GM18867 (cell line): ENCODE measurements at regions not wholly inside any gene's neighbourhood (a gene's known extent, or its start where the extent isn't known, plus 50 kb on each side); places are given as distances from the start of the nearest gene placed in this dataset.
"Not testable (repeated sequence)": the region's sequence is repeated elsewhere in the genome, so short reads cannot be mapped to it uniquely, and the experiment has no call there.

ENCODE experiments used
- ATAC-seq: cut with Tn5 transposase; IDR thresholded peaks from one replicate; pipeline ENCODE4 v1.9.1; 2021; ENCODE audit warnings: mild to moderate bottlenecking, moderate library complexity; ENCODE audit not compliant: unreplicated experiment

GRCh38 chr1:113293256-113293626, 97.1 kb upstream of the MAGI3 start:
- ATAC-seq, result no peak

DNA sequence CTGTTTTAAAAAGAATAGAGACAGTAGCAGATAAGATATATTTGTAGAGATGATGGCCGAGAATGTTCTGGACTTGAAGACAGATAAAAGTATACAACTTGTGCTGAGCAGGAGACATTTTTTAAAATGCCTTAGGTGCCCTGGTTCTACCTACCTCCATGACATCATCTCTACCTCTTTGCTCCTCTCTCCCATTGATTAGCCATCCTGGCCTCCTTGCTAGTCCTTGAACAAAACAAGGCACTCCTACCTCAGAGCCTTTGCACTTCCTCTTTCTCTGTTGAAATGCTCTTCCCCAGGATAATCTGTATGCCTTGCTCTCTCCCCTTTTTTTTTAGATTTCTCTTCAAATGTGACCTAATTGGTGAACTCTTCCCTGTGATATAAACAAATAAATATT, 92.6 kb upstream of the MAGI3 start:
- no peak for ATAC-seq

DNA sequence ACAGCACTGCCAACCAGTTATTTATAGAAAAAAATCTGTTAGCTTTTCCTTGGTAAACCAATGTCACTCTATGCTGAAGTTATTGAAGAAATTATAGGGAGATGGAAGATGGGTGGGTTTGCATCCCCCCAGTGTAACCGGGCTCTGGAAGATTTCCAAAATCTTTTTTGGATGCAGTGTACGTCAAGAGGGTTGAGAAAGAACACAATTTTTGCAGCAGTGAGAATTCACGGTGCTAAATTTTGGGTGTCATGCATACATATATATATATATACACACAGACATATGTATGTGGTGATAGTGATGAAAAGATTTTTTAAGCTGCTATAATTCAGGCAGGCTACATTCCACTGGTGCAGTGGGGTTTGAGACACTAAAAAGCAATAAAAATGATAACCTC, 91.4 kb upstream of the MAGI3 start:
- ATAC-seq, result no peak

GRCh38 chr1:113302636-113303035, 87.7 kb upstream of the MAGI3 start:
- ATAC-seq, result no peak

- ATAC-seq, result no peak
Measured at GRCh38 chr1:113303267-113303666, 87.0 kb upstream of the MAGI3 start.

GRCh38 chr1:113305029-113305428, 85.3 kb upstream of the MAGI3 start:
- ATAC-seq, result not testable (repeated sequence)

DNA sequence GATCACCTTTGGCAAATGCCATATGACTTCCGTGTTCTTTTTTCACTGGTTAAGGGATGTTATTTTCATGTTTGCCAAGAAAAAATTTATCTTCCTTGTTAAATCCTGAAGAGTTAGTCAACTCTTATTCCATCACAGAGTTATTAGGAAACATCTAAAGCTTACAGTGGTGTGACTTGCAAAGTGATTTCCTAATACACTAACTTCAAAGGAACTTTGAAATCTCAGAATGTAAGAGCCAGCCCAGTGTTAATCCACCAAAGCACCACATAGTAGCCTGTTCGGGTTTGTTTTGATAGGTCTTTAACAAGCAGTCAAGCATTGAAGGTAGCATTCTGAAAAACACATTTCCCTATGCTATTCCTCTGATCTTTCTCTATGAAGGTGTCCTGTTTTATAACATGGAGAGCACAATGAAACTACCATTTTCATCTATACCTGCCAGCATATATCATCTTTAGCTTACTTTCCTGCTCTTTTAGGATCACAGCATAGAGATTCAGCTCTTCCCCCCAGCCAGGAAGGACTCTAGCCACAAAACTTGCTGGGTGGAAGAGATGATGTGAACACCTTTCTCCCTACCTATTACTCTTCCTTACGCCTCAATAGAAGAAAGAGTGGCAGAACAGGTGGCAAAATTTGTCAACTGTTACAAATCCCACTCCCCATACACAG, 82.4 kb upstream of the MAGI3 start:
- ATAC-seq, result no peak

- ATAC-seq, result not testable (repeated sequence)
Measured at GRCh38 chr1:113312651-113313050, 77.7 kb upstream of the MAGI3 start.

GRCh38 chr1:113314600-113314999, 75.7 kb upstream of the MAGI3 start:
- ATAC-seq, result no peak

GRCh38 chr1:113320272-113320671, 70.0 kb upstream of the MAGI3 start:
- no peak for ATAC-seq

- ATAC-seq, result no peak
Measured at GRCh38 chr1:113320972-113321680, 69.2 kb upstream of the MAGI3 start.

DNA sequence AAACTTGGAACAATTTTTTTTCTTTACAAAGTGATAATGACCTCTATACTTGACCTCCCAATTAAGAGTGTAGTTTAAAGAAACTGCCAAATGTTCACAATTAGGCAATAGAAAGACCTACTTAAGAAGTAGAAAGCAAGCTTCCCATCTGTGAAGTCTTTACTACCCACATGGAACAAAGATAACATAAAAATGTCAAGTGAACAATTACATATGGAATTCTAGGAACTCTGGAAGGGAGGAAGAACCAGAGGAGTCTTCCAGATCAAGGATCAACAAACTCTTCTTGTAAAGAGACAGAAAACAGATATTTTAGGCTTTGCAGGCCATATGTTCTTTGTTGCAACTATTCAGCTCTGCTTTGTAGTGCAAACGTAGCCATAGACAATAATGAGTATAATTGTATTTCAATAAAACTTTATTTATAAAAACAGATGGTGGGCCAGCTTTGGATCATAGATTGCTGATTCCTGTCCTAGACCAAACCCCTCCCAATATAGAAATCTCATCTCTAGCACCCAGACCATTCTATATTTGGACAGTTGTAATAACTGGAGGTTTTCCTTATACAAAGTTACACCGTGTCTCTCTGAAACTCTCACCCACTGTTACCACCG, 68.4 kb upstream of the MAGI3 start:
- no peak for ATAC-seq

- ATAC-seq, result no peak
Measured at GRCh38 chr1:113322439-113322838, 67.9 kb upstream of the MAGI3 start.

- no peak for ATAC-seq
Measured at GRCh38 chr1:113325022-113325421, 65.3 kb upstream of the MAGI3 start.

DNA sequence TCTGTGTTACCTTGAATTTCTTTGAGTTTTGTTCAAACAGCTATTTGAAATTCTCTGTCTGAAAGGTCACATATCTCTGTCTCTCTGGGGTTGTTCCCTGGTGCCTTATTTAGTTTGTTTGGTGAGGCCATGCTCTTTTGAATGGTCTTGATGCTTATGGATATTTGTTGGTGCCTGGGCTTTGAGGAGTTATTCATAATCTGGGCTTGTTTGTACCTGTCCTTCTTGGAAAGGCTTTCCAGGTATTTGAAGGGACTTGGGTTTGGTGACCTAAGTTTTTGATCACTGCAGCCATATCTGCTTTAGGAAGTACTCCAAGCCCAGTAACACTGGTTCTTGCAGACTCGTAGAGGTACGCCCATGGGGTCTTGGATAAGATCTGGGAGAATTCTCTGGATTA, 63.3 kb upstream of the MAGI3 start:
- ATAC-seq, result no peak

GRCh38 chr1:113333056-113333455, 57.3 kb upstream of the MAGI3 start:
- no peak for ATAC-seq

GRCh38 chr1:113340038-113340437, 50.3 kb upstream of the MAGI3 start:
- ATAC-seq, result no peak
